Body of pancreas (tissue), 4 donors: ENCODE measurements at regions not wholly inside any gene's neighbourhood (a gene's known extent, or its start where the extent isn't known, plus 50 kb on each side); places are given as distances from the start of the nearest gene placed in this dataset.

Experiments used
- POLR2A ChIP-seq, 3 donors: fragments of 450-650 bp; IDR thresholded peaks; one replicate each; pipeline ENCODE4 v1.6.1; 2016; ENCODE audit warnings: antibody characterized with exemption in 3 of 3, mild to moderate bottlenecking in 2 of 3
- TF ChIP-seq, protein P1 (sequence below), 7 experiments: fragments of 450-650 bp in 4 of 7; fragments of 200-600 bp in 3 of 7; sonication (generic) in 3 of 7; IDR thresholded peaks; one replicate each; pipeline ENCODE4 v1.5.1; 2016 to 2019; ENCODE audit warnings: antibody characterized with exemption in 7 of 7

GRCh38 chr1:228905701-228906101 lies 170.4 kb downstream of the RHOU start:
- TF ChIP-seq, protein P1, sequence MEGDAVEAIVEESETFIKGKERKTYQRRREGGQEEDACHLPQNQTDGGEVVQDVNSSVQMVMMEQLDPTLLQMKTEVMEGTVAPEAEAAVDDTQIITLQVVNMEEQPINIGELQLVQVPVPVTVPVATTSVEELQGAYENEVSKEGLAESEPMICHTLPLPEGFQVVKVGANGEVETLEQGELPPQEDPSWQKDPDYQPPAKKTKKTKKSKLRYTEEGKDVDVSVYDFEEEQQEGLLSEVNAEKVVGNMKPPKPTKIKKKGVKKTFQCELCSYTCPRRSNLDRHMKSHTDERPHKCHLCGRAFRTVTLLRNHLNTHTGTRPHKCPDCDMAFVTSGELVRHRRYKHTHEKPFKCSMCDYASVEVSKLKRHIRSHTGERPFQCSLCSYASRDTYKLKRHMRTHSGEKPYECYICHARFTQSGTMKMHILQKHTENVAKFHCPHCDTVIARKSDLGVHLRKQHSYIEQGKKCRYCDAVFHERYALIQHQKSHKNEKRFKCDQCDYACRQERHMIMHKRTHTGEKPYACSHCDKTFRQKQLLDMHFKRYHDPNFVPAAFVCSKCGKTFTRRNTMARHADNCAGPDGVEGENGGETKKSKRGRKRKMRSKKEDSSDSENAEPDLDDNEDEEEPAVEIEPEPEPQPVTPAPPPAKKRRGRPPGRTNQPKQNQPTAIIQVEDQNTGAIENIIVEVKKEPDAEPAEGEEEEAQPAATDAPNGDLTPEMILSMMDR (IDR thresholded peaks at IDR 0.05) = no peak
- no peak for TF ChIP-seq POLR2A (IDR thresholded peaks at IDR 0.05)
